Hematopoietic multipotent progenitor cell treated with erythropoietin and hydrocortisone succinate and interleukin-3 and kit ligand, for 17 days (in vitro differentiated cells): ENCODE measurements at regions not wholly inside any gene's neighbourhood (a gene's known extent, or its start where the extent isn't known, plus 50 kb on each side); places are given as distances from the start of the nearest gene placed in this dataset.
"Not testable (repeated sequence)": the region's sequence is repeated elsewhere in the genome, so short reads cannot be mapped to it uniquely, and the experiment has no call there.

Experiments
- DNase-seq: peaks from one replicate; pipeline ENCODE4 v3.0.0-alpha.2; 2015; ENCODE audit warnings: low spot score

DNA sequence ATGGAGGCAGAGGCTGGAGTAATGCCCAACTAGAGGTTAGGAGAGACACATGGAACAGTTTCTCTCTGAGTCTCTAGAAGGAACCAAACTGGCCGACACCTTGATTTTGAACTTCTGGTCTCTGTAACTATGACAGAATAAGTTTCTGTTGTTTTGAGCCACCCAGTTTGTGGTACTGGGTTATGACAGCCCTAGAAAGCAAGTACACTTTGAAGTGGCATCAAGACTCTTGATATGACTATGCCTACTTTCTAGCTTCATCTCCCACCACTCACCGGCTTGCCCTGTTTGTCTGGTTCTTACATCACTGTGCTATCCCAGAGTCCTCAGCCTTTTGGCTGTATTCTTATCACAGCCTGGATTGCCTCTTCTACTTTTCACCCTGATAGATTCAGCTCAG lies 230.3 kb upstream of the USP24 start:
- DNase-seq: no peak

DNA sequence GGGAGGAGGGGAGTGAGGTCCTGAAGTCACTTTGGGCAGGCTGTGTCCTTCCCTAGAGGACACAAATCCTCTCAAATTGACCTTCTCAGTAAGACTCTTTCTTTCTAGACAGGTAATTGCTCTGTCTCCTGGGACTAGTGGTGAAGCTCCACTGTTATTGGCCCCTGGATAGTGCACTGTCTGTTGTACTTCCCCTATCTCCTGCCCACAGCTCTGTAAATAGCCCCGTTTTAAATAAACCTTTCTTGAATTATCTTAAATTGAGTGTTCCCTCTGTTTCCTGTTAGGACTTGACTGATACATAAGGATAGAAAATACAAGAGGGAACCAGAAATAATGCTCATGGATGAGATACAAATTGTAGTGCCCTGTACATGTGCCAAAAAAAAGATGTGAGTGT lies 229.5 kb upstream of the USP24 start:
- no peak for DNase-seq

DNA sequence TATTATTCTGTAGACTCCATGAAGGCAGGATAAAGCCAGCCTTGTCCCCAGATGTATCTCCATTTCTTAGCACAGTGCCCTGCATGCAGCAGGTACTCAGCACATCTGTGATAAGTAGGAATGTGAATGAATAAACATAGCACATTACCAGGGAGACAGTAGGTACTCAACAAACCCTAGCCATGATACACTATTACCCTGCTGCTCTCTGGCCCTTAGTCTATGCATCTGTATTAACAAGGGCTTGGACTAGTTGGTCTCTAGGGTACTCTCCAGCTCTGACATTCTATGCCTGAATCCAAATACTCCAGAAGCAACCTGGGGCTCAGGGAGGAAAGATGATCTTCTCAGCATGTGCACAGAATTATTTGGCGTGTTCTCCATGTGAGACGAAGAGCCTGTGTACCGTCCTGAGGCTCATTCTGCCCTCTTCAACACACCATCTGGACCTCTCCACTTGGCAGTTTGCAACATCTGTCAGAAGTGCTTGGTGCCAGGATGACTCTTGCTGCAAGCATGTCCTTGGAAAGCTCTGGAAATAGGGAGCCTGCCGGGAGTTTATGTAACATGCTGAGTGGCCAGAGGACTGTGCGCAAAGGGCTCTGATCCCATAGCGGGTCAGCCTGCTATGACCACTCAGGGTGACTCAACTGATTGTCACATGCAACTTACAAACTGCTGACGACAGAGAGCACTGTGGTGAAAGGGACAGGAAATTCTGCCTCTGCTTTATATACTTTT lies 228.2 kb upstream of the USP24 start:
- no peak for DNase-seq

DNA sequence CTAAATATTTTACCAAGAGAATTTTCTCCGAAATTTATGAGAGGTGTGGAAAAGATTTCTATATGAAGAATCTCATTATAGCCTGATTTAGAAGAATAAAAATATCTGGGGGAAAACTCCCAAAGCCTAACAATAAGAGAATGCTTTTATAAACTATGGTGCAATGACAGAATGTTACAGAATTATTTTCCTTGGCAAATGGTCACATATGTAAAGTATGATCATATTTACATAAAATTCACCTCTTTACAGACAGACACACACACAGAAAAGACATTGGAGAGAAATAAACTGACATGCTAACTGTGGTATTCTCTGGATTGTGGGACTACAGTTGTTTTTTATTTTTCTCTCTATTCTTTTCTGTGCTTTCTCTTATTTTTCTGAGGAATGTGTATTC lies 226.3 kb upstream of the USP24 start:
- DNase-seq: no peak

- no peak for DNase-seq
These were observed 222.5 kb upstream of the USP24 start for GRCh38 chr1:55437692-55438091.

GRCh38 chr1:55430720-55431119 lies 215.6 kb upstream of the USP24 start:
- DNase-seq: not testable (repeated sequence)

GRCh38 chr1:55430206-55430605 lies 215.0 kb upstream of the USP24 start:
- DNase-seq: not testable (repeated sequence)

DNA sequence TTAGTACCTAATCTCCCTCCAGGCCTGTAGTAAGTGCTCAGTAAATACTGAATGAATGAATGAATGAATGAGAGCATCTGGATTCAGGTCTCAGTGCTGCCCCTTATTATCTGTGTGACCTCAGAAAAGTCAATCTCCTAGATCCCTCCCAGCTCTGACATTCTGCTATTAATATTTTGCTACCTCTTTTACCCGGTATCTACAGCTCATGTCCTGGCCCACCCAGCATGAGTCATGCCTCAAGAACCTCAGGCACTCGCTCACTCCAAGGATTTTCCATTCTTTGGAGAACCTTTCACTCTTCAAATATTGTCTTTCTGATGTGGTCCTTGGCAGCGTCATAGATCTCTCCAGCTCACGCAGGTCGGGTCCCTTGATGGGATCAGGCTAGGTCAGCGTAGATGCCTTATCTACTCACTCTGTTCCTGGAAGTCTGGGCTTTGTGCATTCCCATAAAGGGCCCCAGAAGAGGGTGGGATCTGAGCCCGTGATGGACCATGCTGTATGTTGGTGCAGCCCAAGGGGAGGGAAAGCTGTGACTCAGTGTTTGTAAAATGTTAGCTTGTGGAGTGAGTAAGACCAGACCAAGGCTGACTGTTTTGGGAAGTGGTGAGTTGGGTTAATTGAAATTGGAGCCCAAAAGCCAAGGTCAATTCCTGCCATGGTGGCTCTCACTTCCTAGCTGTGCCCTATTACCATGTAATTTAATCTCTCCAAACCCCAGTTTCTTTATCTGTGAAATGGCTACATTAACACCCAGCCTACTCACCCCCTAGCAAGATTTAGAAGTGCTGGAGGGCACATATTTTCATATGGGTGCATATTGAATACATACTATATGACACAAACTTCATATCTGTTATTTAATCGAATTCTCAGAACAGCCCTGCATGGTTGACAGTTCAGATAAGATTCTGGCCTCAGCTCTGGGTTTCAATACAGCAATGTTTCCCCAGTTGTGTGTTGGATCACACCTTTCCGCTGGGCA lies 214.1 kb upstream of the USP24 start:
- no peak for DNase-seq

DNA sequence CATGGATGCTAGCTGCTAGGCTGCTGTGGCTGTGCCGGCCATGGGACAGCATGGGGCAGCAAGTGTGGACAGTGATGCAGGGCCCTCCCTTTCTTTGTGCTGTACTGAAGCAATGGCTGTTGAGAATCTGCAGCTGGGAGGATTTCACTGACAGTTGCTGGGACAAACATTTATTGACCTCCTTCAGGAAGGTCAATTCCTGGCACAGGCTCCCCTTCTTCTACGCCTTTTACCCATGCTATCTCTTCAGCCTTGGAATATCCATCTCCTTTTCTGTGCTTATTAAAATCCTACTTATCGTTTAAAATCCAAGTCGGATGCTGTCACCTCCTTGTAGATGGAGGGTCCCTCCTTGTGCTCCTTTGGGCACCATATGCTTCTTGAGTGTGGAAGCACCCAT lies 213.1 kb upstream of the USP24 start:
- DNase-seq: no peak

DNA sequence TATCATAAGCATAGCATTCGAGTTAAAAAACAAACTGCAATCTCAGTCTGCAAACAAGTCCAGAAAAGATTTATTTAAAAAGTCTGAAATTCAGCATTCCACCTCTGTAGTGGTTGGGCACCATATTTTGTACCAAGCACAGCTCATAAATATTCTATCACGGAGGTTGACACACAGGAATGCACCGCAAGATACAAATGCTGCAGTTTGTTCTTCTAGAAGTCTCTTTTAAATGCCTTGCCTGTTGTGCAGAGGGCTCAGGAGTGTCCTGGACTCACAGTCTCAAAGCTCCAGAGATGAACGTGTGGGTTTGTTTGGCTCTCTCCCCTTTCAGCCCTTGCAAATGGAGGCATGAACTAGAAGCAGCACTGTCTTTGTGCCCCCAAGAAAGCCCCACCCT lies 212.4 kb upstream of the USP24 start:
- DNase-seq: no peak

DNA sequence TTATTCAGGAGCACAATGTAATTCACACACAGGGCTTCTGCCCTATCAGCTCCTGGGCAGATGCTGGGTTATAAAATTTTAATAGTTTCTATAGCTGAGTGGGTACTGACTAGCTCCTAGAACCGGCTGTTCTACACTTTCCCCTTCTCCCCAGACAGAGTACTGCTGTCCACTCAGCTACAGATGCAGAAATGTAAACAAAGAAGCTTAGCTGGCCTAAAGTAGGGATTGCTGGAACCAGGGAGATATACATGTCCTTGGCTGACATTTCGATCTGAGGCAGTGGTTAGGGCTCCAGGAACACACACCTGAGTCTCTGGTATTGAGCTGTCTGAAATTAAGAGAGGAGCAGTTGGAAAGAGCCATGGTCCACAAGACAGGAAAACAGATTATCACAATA lies 211.5 kb upstream of the USP24 start:
- no peak for DNase-seq

DNA sequence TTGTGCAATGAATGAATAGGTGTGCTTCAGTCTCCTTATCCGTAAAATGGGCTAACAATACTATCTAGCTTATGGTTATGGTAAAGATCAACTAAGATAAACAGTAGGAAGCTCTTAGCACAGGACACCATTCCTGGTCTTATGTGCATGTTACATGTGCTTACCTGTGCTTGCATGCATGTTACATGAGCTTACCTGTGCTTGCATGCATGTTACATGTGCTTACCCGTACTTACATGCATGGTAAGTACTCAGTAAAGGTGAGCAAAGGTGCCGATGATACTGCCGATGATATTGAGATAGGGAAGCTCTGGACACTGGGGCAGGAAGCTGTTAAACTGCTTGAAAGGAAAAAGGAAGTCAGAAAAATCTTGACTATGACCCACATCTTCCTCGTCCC lies 211.0 kb upstream of the USP24 start:
- DNase-seq: no peak

GRCh38 chr1:55425310-55425930 lies 210.3 kb upstream of the USP24 start:
- no peak for DNase-seq

DNA sequence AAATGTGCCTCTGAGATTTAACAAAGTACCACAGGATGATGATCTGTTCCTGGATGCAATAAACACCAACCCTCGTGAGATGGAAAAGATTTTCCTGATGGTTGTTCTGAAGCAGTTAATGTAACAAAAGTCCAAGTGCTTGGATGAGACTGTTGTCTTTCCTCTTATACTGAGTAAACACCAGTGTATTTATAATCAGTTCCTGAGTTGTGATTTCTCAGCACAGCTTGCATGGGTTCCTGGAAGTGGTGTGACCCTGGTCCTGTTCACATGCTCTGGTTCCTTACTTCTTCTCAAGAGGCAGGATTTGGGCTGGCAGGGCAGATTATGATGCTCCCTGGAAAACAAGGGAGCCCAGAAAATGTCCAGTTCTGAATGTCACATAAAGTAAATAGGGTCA lies 208.2 kb upstream of the USP24 start:
- DNase-seq: no peak

DNA sequence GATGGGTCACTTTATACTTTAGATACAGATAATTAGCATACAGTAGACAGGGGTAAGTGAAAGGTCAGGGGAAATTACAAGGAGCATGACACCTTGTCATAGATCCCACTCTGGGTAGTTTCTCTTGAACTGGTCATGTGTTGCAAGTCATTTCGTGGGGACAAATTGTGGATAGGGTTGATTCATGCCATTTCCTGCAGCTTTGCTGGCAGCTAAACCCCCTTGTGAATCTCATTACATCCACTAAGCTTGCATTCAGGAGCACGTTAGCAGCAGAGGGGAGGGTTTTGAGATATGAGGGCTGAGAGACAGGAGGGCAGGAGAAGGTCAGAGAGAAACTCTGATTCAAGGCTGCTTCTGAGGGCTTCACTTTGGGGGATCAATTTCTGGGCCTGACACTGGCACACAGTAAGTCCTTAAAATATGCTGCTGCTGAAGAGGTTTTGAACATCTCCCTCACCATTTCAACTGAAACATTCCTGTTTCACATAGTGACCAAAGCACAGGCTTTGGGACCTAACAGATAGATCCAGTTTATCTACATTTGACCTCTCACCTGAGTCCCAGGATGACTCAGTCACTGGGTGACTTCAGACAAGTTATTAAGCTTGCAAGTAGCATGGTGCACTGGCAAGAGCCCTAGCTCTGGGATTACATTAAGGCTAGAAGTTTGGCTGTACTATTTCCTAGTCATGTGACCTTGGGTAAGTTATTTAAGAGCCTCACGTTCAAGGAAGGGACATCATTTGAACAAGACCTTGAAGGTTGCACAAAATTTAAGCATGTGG lies 206.0 kb upstream of the USP24 start:
- DNase-seq: no peak

GRCh38 chr1:55420026-55420425 lies 204.9 kb upstream of the USP24 start:
- DNase-seq: no peak

DNA sequence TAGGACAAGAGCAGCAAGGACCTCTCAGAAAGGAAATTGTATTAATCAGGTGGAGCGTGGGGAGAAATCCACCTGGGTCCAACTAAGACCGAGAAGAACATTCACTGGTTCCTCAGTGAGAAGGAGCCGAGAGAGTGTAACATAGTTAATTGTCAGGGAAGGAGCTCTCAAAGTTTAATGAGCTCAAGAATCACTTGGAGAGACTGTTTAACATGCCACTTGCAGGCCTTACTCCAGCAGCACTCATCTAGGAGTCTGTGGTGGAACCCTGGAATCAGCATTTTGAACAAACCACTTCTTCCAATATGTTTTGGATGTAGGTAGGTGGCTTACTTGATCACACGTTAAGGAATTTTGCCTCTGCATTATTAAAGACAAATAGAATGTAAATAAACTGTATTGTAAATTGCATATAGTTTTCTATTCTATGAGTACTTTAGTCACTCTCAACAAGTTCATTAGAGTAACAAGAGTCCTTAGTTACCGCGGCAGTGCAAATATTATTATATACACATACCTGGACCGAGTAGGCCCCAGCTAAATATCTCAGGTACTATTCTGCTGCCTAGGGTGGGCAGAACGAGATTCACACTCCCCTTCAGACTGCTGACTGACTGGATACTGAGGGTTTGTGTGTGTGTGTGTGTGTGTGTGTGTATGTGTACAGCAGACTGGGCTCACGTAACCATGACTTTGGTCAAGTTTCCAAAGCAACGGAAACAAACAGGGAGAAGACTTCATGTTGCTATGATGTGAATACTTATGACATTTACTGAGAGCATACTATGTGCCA lies 203.2 kb upstream of the USP24 start:
- no peak for DNase-seq

- no peak for DNase-seq
These were observed 201.1 kb upstream of the USP24 start for GRCh38 chr1:55416164-55416842.

GRCh38 chr1:55413286-55413685 lies 198.1 kb upstream of the USP24 start:
- DNase-seq: no peak

GRCh38 chr1:55412060-55412459 lies 196.9 kb upstream of the USP24 start:
- no peak for DNase-seq
